OCI-LY7 (cell line): ENCODE measurements at regions not wholly inside any gene's neighbourhood (a gene's known extent, or its start where the extent isn't known, plus 50 kb on each side); places are given as distances from the start of the nearest gene placed in this dataset.
"Not testable (repeated sequence)": the region's sequence is repeated elsewhere in the genome, so short reads cannot be mapped to it uniquely, and the experiment has no call there.

ENCODE experiments used
- BruUV-seq: library from RNA; stranded (reverse); fragments of 400-500 nt; replicated peaks from 2 replicates; lab custom pipeline; 2021; lab: Mats Ljungman, UMichigan
- CTCF ChIA-PET: fragments of 300-600 bp; sonication (Branson Sonifier 250); formaldehyde crosslinking; loops from one replicate; lab custom pipeline; 2022; ENCODE audit warnings: antibody characterized with exemption; ENCODE audit not compliant: unreplicated experiment; lab: Charles Lee
- POLR2A ChIA-PET: fragments of 300-600 bp; sonication (Branson Sonifier 250); formaldehyde crosslinking; loops from one replicate; lab custom pipeline; 2022; ENCODE audit warnings: antibody characterized with exemption; lab: Charles Lee
- DNase-seq: peaks from one replicate; pipeline ENCODE4 v3.0.0-alpha.2; 2015; ENCODE audit warnings: low spot score
- H2AFZ ChIP-seq: fragments of 200-600 bp; sonication (generic), shearing (Covaris generic); 2 replicates; pipeline ENCODE4 v1.6.1; 2014; ENCODE audit warnings: mild to moderate bottlenecking, antibody characterized with exemption, low read length, moderate library complexity
- H3K27ac ChIP-seq: fragments of 200-600 bp; sonication (generic); 2 replicates; pipeline ENCODE4 v1.5.1; 2014; ENCODE audit warnings: mixed run types, low read depth, mild to moderate bottlenecking, moderate library complexity, low read length, inconsistent platforms; ENCODE audit not compliant: poor library complexity, severe bottlenecking
- H3K36me3 ChIP-seq: fragments of 200-600 bp; sonication (generic); 2 replicates; pipeline ENCODE4 v1.6.1; 2014; ENCODE audit warnings: mild to moderate bottlenecking, antibody characterized with exemption, low read length, moderate library complexity, mixed read lengths; ENCODE audit not compliant: insufficient read depth
- H3K4me1 ChIP-seq: fragments of 200-600 bp; sonication (generic); 2 replicates; pipeline ENCODE4 v1.5.1; 2014; ENCODE audit warnings: mild to moderate bottlenecking, low read length; ENCODE audit not compliant: insufficient read depth, poor library complexity, severe bottlenecking
- H3K4me2 ChIP-seq: fragments of 200-600 bp; sonication (generic); 2 replicates; pipeline ENCODE4 v1.6.1; 2014; ENCODE audit warnings: mild to moderate bottlenecking, low read length
- H3K4me3 ChIP-seq: fragments of 200-600 bp; sonication (generic); 2 replicates; pipeline ENCODE4 v1.5.1; 2014; ENCODE audit warnings: mild to moderate bottlenecking, low read depth, low read length; ENCODE audit not compliant: poor library complexity, severe bottlenecking
- H3K79me2 ChIP-seq: fragments of 200-600 bp; sonication (generic); 2 replicates; pipeline ENCODE4 v1.6.1; 2016; ENCODE audit warnings: low read depth, mild to moderate bottlenecking, low read length, moderate library complexity, mixed read lengths; ENCODE audit not compliant: insufficient read depth
- H3K9me2 ChIP-seq: fragments of 200-600 bp; sonication (generic); 2 replicates; pipeline ENCODE4 v1.6.1; 2016; ENCODE audit warnings: mild to moderate bottlenecking, low read length, mixed read lengths; ENCODE audit not compliant: insufficient read depth
- H3K9me3 ChIP-seq: fragments of 200-600 bp; sonication (generic); 2 replicates; pipeline ENCODE4 v1.6.1; 2014; ENCODE audit warnings: mild to moderate bottlenecking, mixed run types, low read length, mixed read lengths
- H4K20me1 ChIP-seq: fragments of 200-600 bp; sonication (generic); 2 replicates; pipeline ENCODE4 v1.6.1; 2014; ENCODE audit warnings: mild to moderate bottlenecking, antibody characterized with exemption, low read length, moderate library complexity, mixed read lengths; ENCODE audit not compliant: insufficient read depth
- CTCF ChIP-seq: fragments of 200-600 bp; sonication (generic); conservative IDR thresholded peaks from 2 replicates; pipeline ENCODE4 v1.5.1; 2014; ENCODE audit warnings: mild to moderate bottlenecking, antibody characterized with exemption, low read length, moderate library complexity, mixed read lengths
- EZH2phosphoT487 ChIP-seq: fragments of 200-600 bp; sonication (generic); IDR thresholded peaks from 2 replicates; pipeline ENCODE4 v1.6.1; 2018; ENCODE audit warnings: low read depth, borderline replicate concordance, mild to moderate bottlenecking, mixed run types, antibody characterized with exemption, low read length, moderate library complexity, mixed read lengths
- intact Hi-C: fragments of 100-400 bp; cut with micrococcal nuclease; formaldehyde crosslinking; loops from one replicate; pipeline ENCODE4 v1.10.0; 2022; ENCODE audit not compliant: unreplicated experiment

GRCh38 chr3:145911016-145911415, 250.0 kb downstream of the PLOD2 start:
- DNase-seq = no peak
- POLR2A ChIA-PET = no interaction called here
- Histone ChIP-seq H3K9me2 (no peaks in the 10 kb centered on the region), H3K4me1 (no peaks in the 10 kb centered on the region), H3K4me2 (no peak overlapping the region), H4K20me1 (no peaks in the 10 kb centered on the region), H3K4me3 (no peak overlapping the region), H3K79me2 (no peaks in the 10 kb centered on the region), H3K36me3 (no peaks in the 10 kb centered on the region), H2AFZ (no peak overlapping the region), H3K27ac (no peak overlapping the region), H3K9me3 (no peaks in the 10 kb centered on the region)
- no TSS peak for BruUV-seq
- intact Hi-C loops = no loop called here
- TF ChIP-seq CTCF = no peak
- TF ChIP-seq EZH2phosphoT487 = no peak
- CTCF ChIA-PET = no interaction called here

GRCh38 chr3:145915787-145916186, 245.2 kb downstream of the PLOD2 start:
- ChIA-PET POLR2A (no interaction called here), CTCF (no interaction called here)
- Histone ChIP-seq H3K4me2 (no peak overlapping the region), H4K20me1 (no peaks in the 10 kb centered on the region), H3K9me3 (no peaks in the 10 kb centered on the region), H2AFZ (no peak overlapping the region), H3K4me3 (no peak overlapping the region), H3K4me1 (no peaks in the 10 kb centered on the region), H3K36me3 (no peaks in the 10 kb centered on the region), H3K79me2 (no peaks in the 10 kb centered on the region), H3K9me2 (no peaks in the 10 kb centered on the region), H3K27ac (no peak overlapping the region)
- intact Hi-C loops = no loop called here
- DNase-seq = no peak
- no TSS peak for BruUV-seq
- no peak for TF ChIP-seq CTCF
- TF ChIP-seq EZH2phosphoT487 = no peak

GRCh38 chr3:145927736-145928135, 233.2 kb downstream of the PLOD2 start:
- H3K27ac ChIP-seq, H4K20me1 ChIP-seq, intact Hi-C loops, H3K4me3 ChIP-seq, H3K9me3 ChIP-seq, CTCF ChIA-PET, DNase-seq, H3K4me1 ChIP-seq, H3K79me2 ChIP-seq, POLR2A ChIA-PET, H3K9me2 ChIP-seq, BruUV-seq, H3K36me3 ChIP-seq, H3K4me2 ChIP-seq, H2AFZ ChIP-seq: not testable (repeated sequence)
